Bronchial epithelial cell (primary cell): ENCODE measurements at regions not wholly inside any gene's neighbourhood (a gene's known extent, or its start where the extent isn't known, plus 50 kb on each side); places are given as distances from the start of the nearest gene placed in this dataset.

ENCODE experiments used
- DNase-seq: peaks from one replicate; pipeline ENCODE4 v3.0.0-alpha.2; 2010; ENCODE audit warnings: low read depth
- FAIRE-seq: peaks from 2 replicates; lab custom pipeline; 2011; peaks lifted over from hg19 to GRCh38; lab: Jason Lieb, UNC
- H3K27me3 ChIP-seq: 2 replicates; pipeline ENCODE4 v1.5.1; 2011; ENCODE audit warnings: low read length; ENCODE audit not compliant: control insufficient read depth, insufficient read depth
- H3K36me3 ChIP-seq: 2 replicates; pipeline ENCODE4 v1.5.1; 2011; ENCODE audit warnings: low read length; ENCODE audit not compliant: control insufficient read depth, insufficient read depth
- H3K4me3 ChIP-seq: 2 replicates; pipeline ENCODE4 v1.5.1; 2011; ENCODE audit warnings: mild to moderate bottlenecking, low read depth, low read length, control low read depth
- CTCF ChIP-seq: IDR thresholded peaks from 2 replicates; pipeline ENCODE4 v1.5.1; 2011; ENCODE audit warnings: mild to moderate bottlenecking, moderate library complexity, low read length, control low read depth, inconsistent platforms; ENCODE audit not compliant: insufficient read depth, severe bottlenecking

GRCh38 chr3:43960448-43960840 lies 269.7 kb downstream of the ABHD5 start:
- no peaks in the 10 kb centered on the region for H3K27me3 ChIP-seq
- TF ChIP-seq CTCF: no peak
- DNase-seq (no peak), FAIRE-seq (no peak)
- no peaks in the 10 kb centered on the region for H3K36me3 ChIP-seq
- H3K4me3 ChIP-seq: no peak overlapping the region

GRCh38 chr3:43962043-43962442 lies 271.3 kb downstream of the ABHD5 start:
- Histone ChIP-seq H3K4me3 (no peak overlapping the region), H3K36me3 (no peaks in the 10 kb centered on the region), H3K27me3 (no peaks in the 10 kb centered on the region)
- no peak for DNase-seq
- no peak for FAIRE-seq
- TF ChIP-seq CTCF: no peak

GRCh38 chr3:43963208-43963607 lies 272.5 kb downstream of the ABHD5 start:
- Histone ChIP-seq H3K27me3 (peaks cover 2% of the 10 kb centered on the region), H3K36me3 (no peaks in the 10 kb centered on the region), H3K4me3 (no peak overlapping the region)
- DNase-seq (no peak), FAIRE-seq (no peak)
- TF ChIP-seq CTCF: no peak

GRCh38 chr3:43964640-43965039 lies 273.9 kb downstream of the ABHD5 start:
- DNase-seq: no peak
- no peak for TF ChIP-seq CTCF
- no peak overlapping the region for H3K4me3 ChIP-seq
- H3K27me3 ChIP-seq: peaks cover 4% of the 10 kb centered on the region
- H3K36me3 ChIP-seq: no peaks in the 10 kb centered on the region
- peak; percentile 77 for FAIRE-seq

- FAIRE-seq (peak; percentile 86), DNase-seq (no peak)
- Histone ChIP-seq H3K27me3 (peaks cover 6% of the 10 kb centered on the region), H3K36me3 (no peaks in the 10 kb centered on the region), H3K4me3 (no peak overlapping the region)
- TF ChIP-seq CTCF: no peak
Measured at GRCh38 chr3:43965656-43966055, 274.9 kb downstream of the ABHD5 start.

- no peak overlapping the region for H3K4me3 ChIP-seq
Measured at GRCh38 chr3:43966126-43966525, 275.4 kb downstream of the ABHD5 start.

More at GRCh38 chr3:43966126-43966525, 275.4 kb downstream of the ABHD5 start:
- TF ChIP-seq CTCF: no peak
- DNase-seq (no peak), FAIRE-seq (no peak)
- H3K27me3 ChIP-seq: peaks cover 6% of the 10 kb centered on the region
- no peaks in the 10 kb centered on the region for H3K36me3 ChIP-seq
